SK-N-SH (cell line): ENCODE measurements at regions not wholly inside any gene's neighbourhood (a gene's known extent, or its start where the extent isn't known, plus 50 kb on each side); places are given as distances from the start of the nearest gene placed in this dataset.

Source experiments
- CTCF ChIA-PET: fragments of 300-600, 350-600 bp; formaldehyde crosslinking; extraction: SDS; loops from one replicate; lab custom pipeline; 2021; lab: Yijun Ruan, JAX
- POLR2A ChIA-PET: fragments of 350-600 bp; sonication (Branson Sonifier 250); formaldehyde crosslinking; extraction: SDS; loops from one replicate; lab custom pipeline; 2020; ENCODE audit warnings: antibody characterized with exemption, inconsistent platforms; lab: Yijun Ruan, JAX
- DNase-seq: peaks from one replicate; pipeline ENCODE4 v3.0.0; 2012
- H2AFZ ChIP-seq: fragments of 200-600 bp; sonication (generic); 2 replicates; pipeline ENCODE4 v1.8.1; 2016; ENCODE audit warnings: antibody characterized with exemption, mild to moderate bottlenecking, low read depth
- H3F3A ChIP-seq: fragments of 200-600 bp; sonication (generic); replicated peaks from 2 replicates; pipeline ENCODE3; 2016; ENCODE audit warnings: antibody characterized with exemption, mild to moderate bottlenecking; ENCODE audit not compliant: insufficient read depth
- H3K27ac ChIP-seq, 2 experiments: fragments of 200-500 bp in 1 of 2; fragments of 200-600 bp in 1 of 2; sonication (Bioruptor generic) in 1 of 2; sonication (generic), shearing (Covaris generic) in 1 of 2; 2 replicates each; pipeline versions ENCODE4 v1.5.1 to v1.6.1; 2014 to 2016; ENCODE audit warnings: low read depth in 2 of 2, inconsistent platforms in 1 of 2, low read length in 1 of 2, mild to moderate bottlenecking in 1 of 2, mixed read lengths in 1 of 2
- H3K27me3 ChIP-seq: fragments of 200-600 bp; sonication (generic), shearing (Covaris generic); 2 replicates; pipeline ENCODE4 v1.6.1; 2016; ENCODE audit warnings: mixed run types; ENCODE audit not compliant: insufficient read depth
- H3K36me3 ChIP-seq, 2 experiments: fragments of 200-500 bp in 1 of 2; fragments of 200-600 bp in 1 of 2; sonication (Bioruptor generic) in 1 of 2; sonication (generic) in 1 of 2; replicated peaks in 1 of 2; 2 replicates each; pipeline versions ENCODE3 to v1.5.1; 2014 to 2016; ENCODE audit warnings: low read length in 1 of 2, mild to moderate bottlenecking in 1 of 2; ENCODE audit not compliant: insufficient read depth in 2 of 2, control insufficient read depth in 1 of 2
- H3K4me1 ChIP-seq, 2 experiments: fragments of 200-500 bp in 1 of 2; fragments of 200-600 bp in 1 of 2; sonication (Bioruptor generic) in 1 of 2; sonication (generic), shearing (Covaris generic) in 1 of 2; 2 replicates each; pipeline versions ENCODE4 v1.5.1 to v1.6.1; 2014 to 2016; ENCODE audit warnings: low read depth in 1 of 2, low read length in 1 of 2, mixed run types in 1 of 2; ENCODE audit not compliant: insufficient read depth in 2 of 2, control insufficient read depth in 1 of 2
- H3K4me2 ChIP-seq: fragments of 200-600 bp; sonication (generic), shearing (Covaris generic); 2 replicates; pipeline ENCODE4 v1.6.1; 2017; ENCODE audit warnings: mixed run types
- H3K4me3 ChIP-seq, 2 experiments: fragments of 200-500 bp in 1 of 2; fragments of 200-600 bp in 1 of 2; sonication (Bioruptor generic) in 1 of 2; sonication (generic), shearing (Covaris generic) in 1 of 2; 2 replicates each; pipeline versions ENCODE4 v1.5.1 to v1.8.1; 2014 to 2016; ENCODE audit warnings: low read depth in 2 of 2, inconsistent platforms in 1 of 2, low read length in 1 of 2, mild to moderate bottlenecking in 1 of 2, mixed read lengths in 1 of 2, moderate library complexity in 1 of 2
- H3K79me2 ChIP-seq: fragments of 200-600 bp; sonication (generic); 2 replicates; pipeline ENCODE4 v1.8.1; 2017; ENCODE audit warnings: mild to moderate bottlenecking; ENCODE audit not compliant: insufficient read depth
- H3K9ac ChIP-seq: fragments of 200-600 bp; sonication (generic); 2 replicates; pipeline ENCODE4 v1.6.1; 2017; ENCODE audit warnings: mixed run types
- H3K9me2 ChIP-seq: fragments of 200-600 bp; sonication (generic); 2 replicates; pipeline ENCODE4 v1.6.1; 2017; ENCODE audit warnings: mixed run types
- H3K9me3 ChIP-seq: fragments of 200-600 bp; sonication (generic); 2 replicates; pipeline ENCODE4 v1.6.1; 2017; ENCODE audit warnings: mixed run types, mild to moderate bottlenecking, moderate library complexity
- H4K20me1 ChIP-seq: fragments of 200-600 bp; sonication (generic); 2 replicates; pipeline ENCODE4 v1.6.1; 2017; ENCODE audit warnings: mild to moderate bottlenecking, mixed run types; ENCODE audit not compliant: insufficient read depth
- CHD2 ChIP-seq: fragments of 150-350 bp; IDR thresholded peaks from 2 replicates; pipeline ENCODE4 v1.6.1; 2018; ENCODE audit warnings: low read length; ENCODE audit not compliant: partially characterized antibody
- CTCF ChIP-seq: fragments of 200-600 bp; sonication (generic); IDR thresholded peaks from 2 replicates; pipeline ENCODE4 v1.6.1; 2017; ENCODE audit warnings: antibody characterized with exemption, mild to moderate bottlenecking, moderate library complexity
- EP300 ChIP-seq, 2 experiments: IDR thresholded peaks; 2 replicates each; pipeline versions ENCODE4 v1.4.0 to v1.6.1; 2012; ENCODE audit warnings: borderline replicate concordance in 1 of 2, low read depth in 1 of 2, low read length in 1 of 2
- FOSL2 ChIP-seq: IDR thresholded peaks from 2 replicates; pipeline ENCODE4 v1.4.0; 2012; ENCODE audit warnings: low read depth, mild to moderate bottlenecking, moderate library complexity, borderline replicate concordance
- GABPA ChIP-seq: IDR thresholded peaks from 2 replicates; pipeline ENCODE4 v1.4.0; 2012; ENCODE audit warnings: low read depth, mild to moderate bottlenecking
- IRF3 ChIP-seq: fragments of 150-350 bp; IDR thresholded peaks from 2 replicates; pipeline ENCODE4 v1.6.1; 2016; ENCODE audit warnings: mild to moderate bottlenecking, low read depth, low read length
- MEF2A ChIP-seq: IDR thresholded peaks from 2 replicates; pipeline ENCODE4 v1.4.0; 2012; ENCODE audit warnings: low read depth, borderline replicate concordance
- NRF1 ChIP-seq: IDR thresholded peaks from 2 replicates; pipeline ENCODE4 v1.6.1; 2012; ENCODE audit warnings: low read depth, mild to moderate bottlenecking, low read length
- PBX3 ChIP-seq: IDR thresholded peaks from 2 replicates; pipeline ENCODE4; 2012
- POLR2AphosphoS5 ChIP-seq: IDR thresholded peaks from 2 replicates; pipeline ENCODE4 v1.6.1; 2012; ENCODE audit warnings: low read depth, low read length
- RXRA ChIP-seq: IDR thresholded peaks from 2 replicates; pipeline ENCODE4 v1.4.0; 2012; ENCODE audit warnings: low read depth, mild to moderate bottlenecking, borderline replicate concordance
- SMC3 ChIP-seq: IDR thresholded peaks from 2 replicates; pipeline ENCODE4 v1.6.1; 2012; ENCODE audit warnings: low read depth, low read length, improper control_type of control experiment
- TAF1 ChIP-seq: IDR thresholded peaks from 2 replicates; pipeline ENCODE4 v1.6.1; 2012; ENCODE audit warnings: low read depth, mild to moderate bottlenecking, low read length, moderate library complexity, borderline replicate concordance
- TCF12 ChIP-seq: IDR thresholded peaks from 2 replicates; pipeline ENCODE4 v1.4.0; 2012
- YY1 ChIP-seq: IDR thresholded peaks from 2 replicates; pipeline ENCODE4 v1.4.0; 2012; ENCODE audit warnings: low read depth, mild to moderate bottlenecking
- ZBTB33 ChIP-seq: IDR thresholded peaks from 2 replicates; pipeline ENCODE4 v1.4.0; 2012; ENCODE audit warnings: low read depth, borderline replicate concordance
- WGBS: methylation state at CpG from one replicate; pipeline ENCODE4 v1.1.6; 2017; ENCODE audit warnings: low lambda C conversion rate; 5-methylcytosine and 5-hydroxymethylcytosine counted together
- TF ChIP-seq, protein P1 (sequence below): IDR thresholded peaks from 2 replicates; pipeline ENCODE4 v1.4.0; 2012; ENCODE audit warnings: low read depth, borderline replicate concordance

DNA sequence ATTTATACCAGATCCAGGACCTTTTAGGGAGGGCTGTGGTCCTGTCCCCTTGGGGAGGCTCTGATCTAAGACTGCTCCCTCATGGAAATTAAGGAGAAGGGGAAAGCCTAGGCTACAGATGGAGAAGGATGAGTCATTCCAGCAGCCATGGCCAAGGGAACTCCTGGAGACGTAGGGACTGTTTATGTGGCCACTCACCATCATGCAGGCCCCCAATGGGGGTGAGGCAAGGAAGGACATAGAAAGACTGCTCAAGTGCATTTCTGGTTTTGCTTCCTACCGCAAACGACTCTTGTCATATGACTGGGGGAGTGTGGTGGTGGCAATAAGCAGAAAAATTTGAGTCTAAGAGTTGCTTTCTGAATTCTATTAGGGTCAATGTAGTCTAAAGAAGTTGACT, 54.0 kb upstream of the CYP1B1 start:
- ChIA-PET CTCF (interaction anchor here (2.1 kb wide), 1 partner anchor 145 kb away, joined by 8 read pairs; no protein-coding TSS in a partner anchor), POLR2A (no interaction called here)
- DNase-seq = no peak
- Histone ChIP-seq H4K20me1 (no peaks in the 10 kb centered on the region), H3F3A (no peaks in the 10 kb centered on the region), H3K4me3 (no peak overlapping the region), H3K4me1 (no peaks in the 10 kb centered on the region; a peak in 1 of 4 replicates), H3K79me2 (no peaks in the 10 kb centered on the region), H3K27me3 (no peaks in the 10 kb centered on the region), H3K9ac (no peak overlapping the region), H3K9me2 (no peaks in the 10 kb centered on the region), H2AFZ (no peak overlapping the region), H3K36me3 (no peaks in the 10 kb centered on the region), H3K27ac (no peak overlapping the region), H3K4me2 (no peak overlapping the region), H3K9me3 (peaks cover 7% of the 10 kb centered on the region; the same call in 1 of the 2 replicates)
- 71% methylated on average over 3 of the region's 3 CpGs for WGBS
- TF ChIP-seq EP300 (IDR thresholded peaks at IDR 0.05; ENCODE audit: borderline replicate concordance in 1 of 2, low read depth in 1 of 2, low read length in 1 of 2) (no peak), GABPA (no peak), FOSL2 (no peak), CTCF (no peak), PBX3 (no peak), YY1 (no peak)

GRCh38 chr2:38129481-38129880, 53.5 kb upstream of the CYP1B1 start:
- H3K4me1 ChIP-seq = no peaks in the 10 kb centered on the region; a peak in 1 of 4 replicates
- no peak overlapping the region for H3K27ac ChIP-seq
- POLR2A ChIA-PET = no interaction called here
- no peaks in the 10 kb centered on the region for H3K36me3 ChIP-seq
- H3K79me2 ChIP-seq = no peaks in the 10 kb centered on the region
- H3F3A ChIP-seq = no peaks in the 10 kb centered on the region
- no peaks in the 10 kb centered on the region for H3K9me2 ChIP-seq
- no peaks in the 10 kb centered on the region for H3K27me3 ChIP-seq
- no peak for DNase-seq
- no peak overlapping the region for H3K4me3 ChIP-seq
- H3K4me2 ChIP-seq = no peak overlapping the region
- CTCF ChIA-PET = interaction anchor here (2.1 kb wide), 1 partner anchor 145 kb away, joined by 8 read pairs; no protein-coding TSS in a partner anchor
- H3K9ac ChIP-seq = no peak overlapping the region
- H4K20me1 ChIP-seq = no peaks in the 10 kb centered on the region
- H2AFZ ChIP-seq = no peak overlapping the region
- H3K9me3 ChIP-seq = peaks cover 7% of the 10 kb centered on the region; the same call in 1 of the 2 replicates
- TF ChIP-seq TCF12 (no peak), ZBTB33 (no peak), IRF3 (no peak), MEF2A (no peak), SMC3 (no peak), POLR2AphosphoS5 (no peak), CHD2 (no peak), TAF1 (no peak), NRF1 (no peak), RXRA (no peak)
- TF ChIP-seq, protein P1, sequence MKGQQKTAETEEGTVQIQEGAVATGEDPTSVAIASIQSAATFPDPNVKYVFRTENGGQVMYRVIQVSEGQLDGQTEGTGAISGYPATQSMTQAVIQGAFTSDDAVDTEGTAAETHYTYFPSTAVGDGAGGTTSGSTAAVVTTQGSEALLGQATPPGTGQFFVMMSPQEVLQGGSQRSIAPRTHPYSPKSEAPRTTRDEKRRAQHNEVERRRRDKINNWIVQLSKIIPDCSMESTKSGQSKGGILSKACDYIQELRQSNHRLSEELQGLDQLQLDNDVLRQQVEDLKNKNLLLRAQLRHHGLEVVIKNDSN = no peak
- WGBS = 50% methylated on average over 1 of the region's 1 CpG
